22Rv1 (cell line): ENCODE measurements at regions not wholly inside any gene's neighbourhood (a gene's known extent, or its start where the extent isn't known, plus 50 kb on each side); places are given as distances from the start of the nearest gene placed in this dataset.
"Not testable (repeated sequence)": the region's sequence is repeated elsewhere in the genome, so short reads cannot be mapped to it uniquely, and the experiment has no call there.

Source experiments
- ZFX ChIP-seq: fragments of 450-650 bp; IDR thresholded peaks from 2 replicates; pipeline ENCODE4 v1.6.1; 2017; ENCODE audit warnings: antibody characterized with exemption, borderline replicate concordance
- TF ChIP-seq, protein P1 (sequence below): fragments of 450-650 bp; IDR thresholded peaks from 2 replicates; pipeline ENCODE4 v1.5.1; 2017; ENCODE audit warnings: mild to moderate bottlenecking

GRCh38 chr16:33774724-33775123 lies 315.3 kb downstream of the TP53TG3F start:
- TF ChIP-seq, protein P1, sequence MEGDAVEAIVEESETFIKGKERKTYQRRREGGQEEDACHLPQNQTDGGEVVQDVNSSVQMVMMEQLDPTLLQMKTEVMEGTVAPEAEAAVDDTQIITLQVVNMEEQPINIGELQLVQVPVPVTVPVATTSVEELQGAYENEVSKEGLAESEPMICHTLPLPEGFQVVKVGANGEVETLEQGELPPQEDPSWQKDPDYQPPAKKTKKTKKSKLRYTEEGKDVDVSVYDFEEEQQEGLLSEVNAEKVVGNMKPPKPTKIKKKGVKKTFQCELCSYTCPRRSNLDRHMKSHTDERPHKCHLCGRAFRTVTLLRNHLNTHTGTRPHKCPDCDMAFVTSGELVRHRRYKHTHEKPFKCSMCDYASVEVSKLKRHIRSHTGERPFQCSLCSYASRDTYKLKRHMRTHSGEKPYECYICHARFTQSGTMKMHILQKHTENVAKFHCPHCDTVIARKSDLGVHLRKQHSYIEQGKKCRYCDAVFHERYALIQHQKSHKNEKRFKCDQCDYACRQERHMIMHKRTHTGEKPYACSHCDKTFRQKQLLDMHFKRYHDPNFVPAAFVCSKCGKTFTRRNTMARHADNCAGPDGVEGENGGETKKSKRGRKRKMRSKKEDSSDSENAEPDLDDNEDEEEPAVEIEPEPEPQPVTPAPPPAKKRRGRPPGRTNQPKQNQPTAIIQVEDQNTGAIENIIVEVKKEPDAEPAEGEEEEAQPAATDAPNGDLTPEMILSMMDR = not testable (repeated sequence)
- TF ChIP-seq ZFX = not testable (repeated sequence)
